A673 (cell line): ENCODE measurements at regions not wholly inside any gene's neighbourhood (a gene's known extent, or its start where the extent isn't known, plus 50 kb on each side); places are given as distances from the start of the nearest gene placed in this dataset.

Experiments
- EZH2 ChIP-seq: fragments of 200-600 bp; sonication (generic); IDR thresholded peaks from 2 replicates; pipeline ENCODE4 v1.6.1; 2017; ENCODE audit warnings: borderline replicate concordance, low read depth, mild to moderate bottlenecking, mixed read lengths, antibody characterized with exemption, low read length; ENCODE audit not compliant: poor library complexity, severe bottlenecking
- TF ChIP-seq, protein P1 (sequence below): fragments of 300-800, 200-600 bp; sonication (generic); conservative IDR thresholded peaks from 2 replicates; pipeline ENCODE4 v1.5.1; 2017; ENCODE audit warnings: low read depth, mild to moderate bottlenecking, antibody characterized with exemption, low read length, moderate library complexity, mixed read lengths

- TF ChIP-seq, protein P1, sequence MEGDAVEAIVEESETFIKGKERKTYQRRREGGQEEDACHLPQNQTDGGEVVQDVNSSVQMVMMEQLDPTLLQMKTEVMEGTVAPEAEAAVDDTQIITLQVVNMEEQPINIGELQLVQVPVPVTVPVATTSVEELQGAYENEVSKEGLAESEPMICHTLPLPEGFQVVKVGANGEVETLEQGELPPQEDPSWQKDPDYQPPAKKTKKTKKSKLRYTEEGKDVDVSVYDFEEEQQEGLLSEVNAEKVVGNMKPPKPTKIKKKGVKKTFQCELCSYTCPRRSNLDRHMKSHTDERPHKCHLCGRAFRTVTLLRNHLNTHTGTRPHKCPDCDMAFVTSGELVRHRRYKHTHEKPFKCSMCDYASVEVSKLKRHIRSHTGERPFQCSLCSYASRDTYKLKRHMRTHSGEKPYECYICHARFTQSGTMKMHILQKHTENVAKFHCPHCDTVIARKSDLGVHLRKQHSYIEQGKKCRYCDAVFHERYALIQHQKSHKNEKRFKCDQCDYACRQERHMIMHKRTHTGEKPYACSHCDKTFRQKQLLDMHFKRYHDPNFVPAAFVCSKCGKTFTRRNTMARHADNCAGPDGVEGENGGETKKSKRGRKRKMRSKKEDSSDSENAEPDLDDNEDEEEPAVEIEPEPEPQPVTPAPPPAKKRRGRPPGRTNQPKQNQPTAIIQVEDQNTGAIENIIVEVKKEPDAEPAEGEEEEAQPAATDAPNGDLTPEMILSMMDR: no peak
- TF ChIP-seq EZH2: no peak
Measured at GRCh38 chrX:124860736-124861135, 458.9 kb upstream of the TEX13C start.
